Natural killer cell (primary cell): ENCODE measurements at regions not wholly inside any gene's neighbourhood (a gene's known extent, or its start where the extent isn't known, plus 50 kb on each side); places are given as distances from the start of the nearest gene placed in this dataset.
"Not testable (repeated sequence)": the region's sequence is repeated elsewhere in the genome, so short reads cannot be mapped to it uniquely, and the experiment has no call there.

ENCODE experiments used
- ATAC-seq, 3 donors: fragments of 150-1000 bp in 2 of 3; fragments of 200-7000 bp in 1 of 3; cut with Tn5 transposase; 1 replicate in 1 of 3; 2 replicates in 2 of 3; pipeline ENCODE4 v1.10.0; 2021; ENCODE audit warnings: mild to moderate bottlenecking in 2 of 3, moderate library complexity in 2 of 3
- DNase-seq, 2 donors: peaks; one replicate each; pipeline versions ENCODE4 v3.0.0 to v3.0.0-alpha.2; 2013 to 2021; ENCODE audit warnings: mixed read lengths in 1 of 2
- H3K27ac ChIP-seq: one replicate; pipeline ENCODE4 v1.5.1; 2013; ENCODE audit warnings: mild to moderate bottlenecking, low read length
- H3K27me3 ChIP-seq: one replicate; pipeline ENCODE4 v1.6.1; 2013; ENCODE audit warnings: low read length; ENCODE audit not compliant: control insufficient read depth, insufficient read depth
- H3K36me3 ChIP-seq: one replicate; pipeline ENCODE4 v1.6.1; 2013; ENCODE audit warnings: low read length; ENCODE audit not compliant: control insufficient read depth, insufficient read depth
- H3K4me1 ChIP-seq: one replicate; pipeline ENCODE4 v1.6.1; 2013; ENCODE audit warnings: low read length; ENCODE audit not compliant: control insufficient read depth, insufficient read depth
- H3K4me3 ChIP-seq: one replicate; pipeline ENCODE4 v1.5.1; 2013; ENCODE audit warnings: low read length
- H3K9me3 ChIP-seq: one replicate; pipeline ENCODE4 v1.6.1; 2013; ENCODE audit warnings: low read length; ENCODE audit not compliant: control insufficient read depth, insufficient read depth
- H3K27ac Mint-ChIP-seq, 2 donors: one replicate each; pipeline ENCODE4 v1.8.0; 2022; ENCODE audit warnings: mild to moderate bottlenecking in 2 of 2, mixed read lengths in 2 of 2, moderate library complexity in 1 of 2
- H3K27me3 Mint-ChIP-seq, 2 donors: one replicate each; pipeline ENCODE4 v1.8.0; 2022; ENCODE audit warnings: low read depth in 2 of 2, mixed read lengths in 2 of 2
- H3K36me3 Mint-ChIP-seq: one replicate; pipeline ENCODE4 v1.8.0; 2022; ENCODE audit warnings: mixed read lengths
- H3K4me1 Mint-ChIP-seq, 2 donors: one replicate each; pipeline ENCODE4 v1.8.0; 2022; ENCODE audit warnings: mixed read lengths in 2 of 2
- H3K4me3 Mint-ChIP-seq: one replicate; pipeline ENCODE4 v1.8.0; 2022; ENCODE audit warnings: mild to moderate bottlenecking, moderate library complexity, mixed read lengths
- H3K9me3 Mint-ChIP-seq, 2 donors: one replicate each; pipeline ENCODE4 v1.8.0; 2022; ENCODE audit warnings: mixed read lengths in 2 of 2
- WGBS: methylation state at CpG from one replicate; pipeline ENCODE4 v1.1.7; 2013; ENCODE audit warnings: missing lambda C conversion rate; ENCODE audit not compliant: insufficient coverage; 5-methylcytosine and 5-hydroxymethylcytosine counted together
- intact Hi-C: fragments of 100-400 bp; cut with micrococcal nuclease; formaldehyde crosslinking; loops from one replicate; pipeline ENCODE4 v1.14.2; 2022

GRCh38 chr16:33995821-33996372, 536.5 kb downstream of the TP53TG3F start:
- H3K4me1 Mint-ChIP-seq, H3K4me3 Mint-ChIP-seq, H3K27me3 Mint-ChIP-seq, H3K9me3 Mint-ChIP-seq, H3K36me3 ChIP-seq, DNase-seq, intact Hi-C loops, H3K9me3 ChIP-seq, H3K27ac Mint-ChIP-seq, H3K4me1 ChIP-seq, H3K27ac ChIP-seq, ATAC-seq, H3K36me3 Mint-ChIP-seq, H3K4me3 ChIP-seq, H3K27me3 ChIP-seq: not testable (repeated sequence)
- WGBS, result 86% methylated on average over 7 of the region's 9 CpGs

DNA sequence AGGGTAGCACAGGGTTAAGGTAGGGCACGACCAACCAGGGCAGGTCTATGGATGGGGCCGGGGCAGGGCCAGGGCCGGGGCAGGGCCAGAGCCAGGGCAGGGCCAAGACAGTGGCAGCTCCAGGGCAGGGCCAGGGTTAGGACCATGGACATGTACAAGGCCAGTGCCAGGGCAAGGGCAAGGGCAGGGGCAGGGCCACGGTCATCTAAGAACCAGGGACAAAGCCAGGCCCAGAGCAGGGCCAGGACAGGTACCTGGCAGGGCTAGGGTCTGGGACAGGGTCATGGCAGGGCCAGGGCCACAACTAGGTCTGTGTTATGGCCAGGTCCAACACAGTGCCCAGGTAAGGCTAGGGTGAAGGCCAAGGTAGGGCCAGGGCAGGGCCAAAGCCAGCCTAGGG, 541.8 kb downstream of the TP53TG3F start:
- WGBS, result 89% methylated on average over 2 of the region's 4 CpGs
- H3K27me3 Mint-ChIP-seq, H3K27ac Mint-ChIP-seq, H3K4me3 ChIP-seq, H3K4me1 ChIP-seq, H3K4me3 Mint-ChIP-seq, H3K4me1 Mint-ChIP-seq, H3K9me3 ChIP-seq, intact Hi-C loops, H3K36me3 ChIP-seq, H3K27me3 ChIP-seq, DNase-seq, ATAC-seq, H3K27ac ChIP-seq, H3K9me3 Mint-ChIP-seq, H3K36me3 Mint-ChIP-seq: not testable (repeated sequence)

DNA sequence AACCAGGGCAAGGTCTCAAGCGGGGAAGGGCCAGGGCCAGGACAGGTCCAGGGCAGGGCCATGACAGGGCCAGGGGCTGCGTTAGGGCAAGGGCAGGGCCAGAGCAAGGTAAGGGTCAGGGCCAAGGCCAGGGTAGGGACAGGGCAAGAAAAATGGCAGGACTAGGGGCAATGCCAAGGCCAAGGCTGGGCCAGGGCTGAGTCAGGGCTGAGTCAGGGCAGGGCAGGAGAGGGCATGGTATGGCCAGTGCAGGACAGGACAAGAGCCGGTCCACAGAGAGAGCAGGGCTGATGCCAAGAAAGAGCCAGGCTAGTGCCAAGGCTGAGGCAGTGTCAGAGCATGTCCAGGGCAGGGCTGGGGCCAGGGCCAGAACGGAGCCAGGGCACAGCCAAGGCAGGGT, 542.5 kb downstream of the TP53TG3F start:
- H3K4me3 ChIP-seq, H3K27ac ChIP-seq, ATAC-seq, H3K4me3 Mint-ChIP-seq, H3K27me3 ChIP-seq, H3K9me3 ChIP-seq, H3K36me3 Mint-ChIP-seq, H3K27ac Mint-ChIP-seq, H3K36me3 ChIP-seq, DNase-seq, intact Hi-C loops, H3K4me1 Mint-ChIP-seq, H3K9me3 Mint-ChIP-seq, H3K27me3 Mint-ChIP-seq, H3K4me1 ChIP-seq: not testable (repeated sequence)
- 100% methylated on average over 1 of the region's 4 CpGs for whole genome bisulfite sequencing

DNA sequence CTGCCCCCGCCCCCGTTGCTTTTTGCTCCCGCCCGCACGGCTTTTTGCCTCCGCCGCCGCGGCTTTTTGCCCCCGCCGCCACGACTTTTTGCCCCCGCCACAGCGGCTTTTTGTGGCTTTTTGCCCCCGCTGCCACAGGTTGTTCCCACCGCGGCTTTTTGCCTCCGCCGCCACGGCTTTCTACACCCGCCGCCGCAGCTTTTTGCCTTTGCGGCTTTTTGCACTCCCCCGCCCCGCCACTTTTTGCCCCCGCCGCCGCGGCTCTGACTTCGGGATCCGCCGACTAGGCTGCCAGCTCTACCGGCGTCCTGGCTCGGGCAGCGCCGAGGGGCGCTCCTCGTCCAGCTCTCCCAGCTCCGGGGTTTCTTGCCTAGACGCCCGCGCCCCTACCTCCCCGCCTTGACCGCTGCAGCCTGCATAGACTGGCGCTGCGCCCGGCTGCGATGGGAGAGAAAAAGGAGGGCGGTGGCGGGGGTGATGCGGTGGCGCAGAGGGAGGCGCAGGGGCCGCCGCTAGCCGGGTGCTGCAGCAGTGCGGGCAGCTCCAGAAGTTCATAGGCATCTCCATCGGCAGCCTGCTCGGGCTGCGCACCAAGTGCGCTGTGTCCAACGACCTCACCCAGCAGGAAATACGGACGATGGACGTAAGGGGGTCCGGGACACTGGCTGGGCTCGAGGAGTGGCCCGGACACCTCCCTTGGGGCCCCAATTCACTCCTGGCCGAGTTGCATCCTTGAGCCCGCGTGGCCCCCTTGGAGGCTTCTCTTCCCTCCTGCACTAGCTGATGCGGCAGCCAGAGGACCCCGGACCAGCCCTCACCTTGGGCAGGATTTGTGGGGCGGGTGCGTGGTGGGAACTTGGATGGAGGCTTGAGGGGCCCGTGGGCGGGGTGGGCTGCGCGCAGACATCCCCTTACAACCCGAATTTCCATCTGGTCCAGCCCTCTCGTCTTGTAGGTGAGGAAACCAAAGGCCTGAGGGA, 555.7 kb downstream of the TP53TG3F start:
- H3K4me1 ChIP-seq, H3K4me3 Mint-ChIP-seq, H3K9me3 ChIP-seq, ATAC-seq, H3K9me3 Mint-ChIP-seq, H3K4me1 Mint-ChIP-seq, intact Hi-C loops, H3K27ac Mint-ChIP-seq, H3K27ac ChIP-seq, H3K4me3 ChIP-seq, H3K27me3 ChIP-seq, H3K27me3 Mint-ChIP-seq, DNase-seq, H3K36me3 ChIP-seq, H3K36me3 Mint-ChIP-seq: not testable (repeated sequence)
- WGBS, result 58% methylated on average over 83 of the region's 83 CpGs

GRCh38 chr16:34018277-34018676, 558.9 kb downstream of the TP53TG3F start:
- peaks cover 11 to 19% of the 10 kb centered on the region in 2 donors for H3K9me3 Mint-ChIP-seq
- H3K27me3 ChIP-seq, H3K27ac Mint-ChIP-seq, ATAC-seq, H3K4me3 ChIP-seq, H3K4me3 Mint-ChIP-seq, DNase-seq, H3K36me3 ChIP-seq, H3K27ac ChIP-seq, intact Hi-C loops, H3K9me3 ChIP-seq, H3K4me1 Mint-ChIP-seq, H3K4me1 ChIP-seq, H3K27me3 Mint-ChIP-seq, H3K36me3 Mint-ChIP-seq: not testable (repeated sequence)
